Left lung (tissue), 4 donors: ENCODE measurements at regions not wholly inside any gene's neighbourhood (a gene's known extent, or its start where the extent isn't known, plus 50 kb on each side); places are given as distances from the start of the nearest gene placed in this dataset.

Experiments
- ATAC-seq: fragments of 200-7000 bp; cut with Tn5 transposase; one replicate; pipeline ENCODE4 v1.9.1; 2020; ENCODE audit warnings: moderate library complexity
- DNase-seq, 4 donors: peaks; one replicate each; pipeline ENCODE4 v3.0.0-alpha.2; 2013 to 2020
- H3K27ac ChIP-seq, 2 donors: fragments of 200-600 bp; sonication (generic) in 1 of 2; one replicate each; pipeline versions ENCODE4 v1.5.0 to v1.8.0; 2020 to 2021
- H3K27me3 ChIP-seq, 2 donors: fragments of 200-600 bp; sonication (generic) in 1 of 2; one replicate each; pipeline versions ENCODE4 v1.5.0 to v1.8.0; 2020 to 2021
- H3K36me3 ChIP-seq, 2 donors: fragments of 200-600 bp; sonication (generic) in 1 of 2; one replicate each; pipeline versions ENCODE4 v1.5.0 to v1.8.0; 2020 to 2021
- H3K4me1 ChIP-seq, 2 donors: fragments of 200-600 bp; one replicate each; pipeline ENCODE4 v1.8.0; 2021
- H3K4me3 ChIP-seq, 2 donors: fragments of 200-600 bp; sonication (generic) in 1 of 2; one replicate each; pipeline versions ENCODE4 v1.5.0 to v1.8.0; 2020 to 2021; ENCODE audit warnings: mild to moderate bottlenecking in 1 of 2
- H3K9me3 ChIP-seq, 2 donors: fragments of 200-600 bp; sonication (generic) in 1 of 2; one replicate each; pipeline versions ENCODE4 v1.5.0 to v1.8.0; 2020 to 2021
- CTCF ChIP-seq, 2 donors: fragments of 200-600 bp; sonication (generic) in 1 of 2; IDR thresholded peaks; one replicate each; pipeline versions ENCODE4 v1.5.0 to v1.8.0; 2021; ENCODE audit warnings: antibody characterized with exemption in 2 of 2
- intact Hi-C, 2 donors: fragments of 100-400 bp; cut with DNase I; formaldehyde crosslinking; loops; one replicate each; pipeline versions ENCODE4 v1.11.2 to v1.14.2; 2022
- donor health status: DM: no; HTN: yes; CAD: no.
- donor health status: DM: no; HTN: no; CAD: no.

- DNase-seq (peak in 1 of 4 donors; percentile 19), ATAC-seq (no peak)
- no peaks in the 10 kb centered on the region for H3K36me3 ChIP-seq
- H3K4me3 ChIP-seq, result no peak overlapping the region
- intact Hi-C loops, result no loop called here
- H3K9me3 ChIP-seq, result no peaks in the 10 kb centered on the region
- no peaks in the 10 kb centered on the region for H3K27me3 ChIP-seq
- H3K27ac ChIP-seq, result no peak overlapping the region
- H3K4me1 ChIP-seq, result no peaks in the 10 kb centered on the region
- TF ChIP-seq CTCF (IDR thresholded peaks at IDR 0.05), result no peak
Measured at GRCh38 chr4:32748498-32748897, 2028.3 kb downstream of the PCDH7 start.

- no peaks in the 10 kb centered on the region for H3K4me1 ChIP-seq
- H3K36me3 ChIP-seq, result no peaks in the 10 kb centered on the region
- H3K4me3 ChIP-seq, result no peak overlapping the region
- DNase-seq (peak in 1 of 4 donors; percentile 3), ATAC-seq (peak; percentile 91)
- no peak for TF ChIP-seq CTCF (IDR thresholded peaks at IDR 0.05)
- H3K27ac ChIP-seq, result peak overlapping the region in 1 of 2 donors; percentile 9
- H3K27me3 ChIP-seq, result no peaks in the 10 kb centered on the region
- intact Hi-C loops, result no loop called here
- H3K9me3 ChIP-seq, result peaks cover 0 to 12% of the 10 kb centered on the region in 2 donors
Measured at GRCh38 chr4:32752962-32753361, 2032.8 kb downstream of the PCDH7 start.

- Histone ChIP-seq H3K27ac (no peak overlapping the region), H3K9me3 (no peaks in the 10 kb centered on the region), H3K4me3 (no peak overlapping the region), H3K4me1 (no peaks in the 10 kb centered on the region), H3K36me3 (no peaks in the 10 kb centered on the region), H3K27me3 (no peaks in the 10 kb centered on the region)
- ATAC-seq (no peak), DNase-seq (no peak)
- TF ChIP-seq CTCF (IDR thresholded peaks at IDR 0.05), result no peak
- intact Hi-C loops, result no loop called here
Measured at GRCh38 chr4:32768664-32769389, 2048.7 kb downstream of the PCDH7 start.

- Histone ChIP-seq H3K9me3 (no peaks in the 10 kb centered on the region), H3K27ac (no peak overlapping the region), H3K4me1 (no peaks in the 10 kb centered on the region), H3K27me3 (no peaks in the 10 kb centered on the region), H3K36me3 (no peaks in the 10 kb centered on the region), H3K4me3 (no peak overlapping the region)
- no peak for TF ChIP-seq CTCF (IDR thresholded peaks at IDR 0.05)
- DNase-seq (no peak), ATAC-seq (no peak)
- intact Hi-C loops, result no loop called here
Measured at GRCh38 chr4:32771491-32771890, 2051.3 kb downstream of the PCDH7 start.

- H3K4me1 ChIP-seq, result no peaks in the 10 kb centered on the region
Measured at GRCh38 chr4:32775049-32775448, 2054.9 kb downstream of the PCDH7 start.

More at GRCh38 chr4:32775049-32775448, 2054.9 kb downstream of the PCDH7 start:
- intact Hi-C loops, result no loop called here
- TF ChIP-seq CTCF (IDR thresholded peaks at IDR 0.05), result no peak
- no peak for DNase-seq
- no peak overlapping the region for H3K27ac ChIP-seq
- no peaks in the 10 kb centered on the region for H3K27me3 ChIP-seq
- no peaks in the 10 kb centered on the region for H3K36me3 ChIP-seq
- H3K4me3 ChIP-seq, result no peak overlapping the region
- peak; percentile 96 for ATAC-seq
- no peaks in the 10 kb centered on the region for H3K9me3 ChIP-seq
